ENCODE measurements at regions not wholly inside any gene's neighbourhood (a gene's known extent, or its start where the extent isn't known, plus 50 kb on each side); places are given as distances from the start of the nearest gene placed in this dataset.

GRCh38 chr3:106129939-106130338 lies 261.1 kb upstream of the CBLB start:
- TF ChIP-seq CTCF (IDR thresholded peaks at IDR 0.05), result no peak
- TF ChIP-seq POLR2A (IDR thresholded peaks at IDR 0.05), result no peak
